GM21737 (cell line): ENCODE measurements at regions not wholly inside any gene's neighbourhood (a gene's known extent, or its start where the extent isn't known, plus 50 kb on each side); places are given as distances from the start of the nearest gene placed in this dataset.

Experiments used
- ATAC-seq: cut with Tn5 transposase; IDR thresholded peaks from one replicate; pipeline ENCODE4 v1.9.1; 2021; ENCODE audit warnings: mild to moderate bottlenecking, moderate library complexity; ENCODE audit not compliant: unreplicated experiment

DNA sequence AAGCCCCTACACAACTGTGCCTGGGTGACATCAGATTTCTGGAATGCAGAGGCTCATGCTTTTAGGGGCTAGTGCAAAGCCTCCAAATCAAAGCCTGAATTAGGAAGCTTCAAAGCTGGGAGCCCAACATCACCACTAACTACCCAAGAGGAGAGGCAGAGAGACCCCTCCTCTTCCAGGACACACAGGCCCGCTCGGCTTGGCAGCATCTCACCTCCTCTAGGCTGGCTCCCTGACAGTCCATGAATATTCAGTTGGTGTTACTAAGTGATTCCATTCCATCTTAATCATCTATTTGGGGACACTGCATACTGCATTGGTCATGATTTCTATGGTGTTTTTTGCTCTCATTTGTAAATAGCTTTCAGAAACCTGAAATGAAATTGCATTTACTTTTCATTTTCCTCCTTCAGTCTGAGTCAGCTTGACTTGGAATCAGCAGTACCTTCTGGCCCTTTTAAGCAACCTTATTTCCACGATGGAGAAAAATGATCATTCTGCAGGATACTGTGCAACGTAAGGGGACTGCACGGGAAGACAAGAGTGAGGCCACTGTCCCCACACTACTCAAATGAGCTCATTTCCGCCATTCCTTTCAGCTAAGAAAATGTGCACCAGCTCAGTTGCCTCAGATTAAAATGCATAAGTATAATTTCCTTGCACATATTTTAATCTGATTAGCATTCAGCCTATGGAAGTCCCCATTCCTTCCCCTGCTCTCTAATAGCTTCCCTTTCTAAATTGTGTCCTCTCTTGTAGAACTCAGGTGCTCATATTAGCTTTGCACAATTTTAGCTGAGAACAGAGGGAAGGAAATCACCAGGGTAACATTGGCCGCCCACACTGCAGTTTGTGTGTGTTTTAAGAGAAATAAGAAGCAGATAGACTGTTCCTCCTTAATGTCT lies 219.9 kb downstream of the RFC3 start:
- ATAC-seq: no peak

DNA sequence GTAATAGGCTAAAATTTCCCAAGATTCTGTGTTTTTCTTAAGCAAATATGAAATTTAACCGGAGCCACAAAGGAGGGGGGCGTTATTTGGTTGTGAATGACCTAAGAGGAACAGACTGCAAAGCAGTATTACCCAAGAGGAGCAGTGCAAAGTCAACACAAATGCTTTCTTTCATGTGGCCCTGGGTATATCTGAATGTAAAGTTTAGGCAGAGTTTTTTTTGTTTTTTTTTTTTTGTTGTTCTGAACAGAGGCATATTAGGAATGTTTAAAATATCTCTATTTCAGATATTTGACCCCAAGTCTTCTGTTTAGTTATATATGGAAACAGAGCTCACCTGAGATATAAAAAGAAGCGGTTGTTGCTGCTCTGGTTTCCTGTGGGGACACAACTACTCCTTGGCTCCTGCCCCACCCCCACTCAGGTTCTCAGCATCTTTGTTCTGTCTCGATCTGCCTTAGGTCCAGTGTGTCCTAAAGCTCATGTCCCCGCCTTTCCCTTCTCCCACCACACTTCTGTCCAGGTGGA lies 220.7 kb downstream of the RFC3 start:
- no peak for ATAC-seq

DNA sequence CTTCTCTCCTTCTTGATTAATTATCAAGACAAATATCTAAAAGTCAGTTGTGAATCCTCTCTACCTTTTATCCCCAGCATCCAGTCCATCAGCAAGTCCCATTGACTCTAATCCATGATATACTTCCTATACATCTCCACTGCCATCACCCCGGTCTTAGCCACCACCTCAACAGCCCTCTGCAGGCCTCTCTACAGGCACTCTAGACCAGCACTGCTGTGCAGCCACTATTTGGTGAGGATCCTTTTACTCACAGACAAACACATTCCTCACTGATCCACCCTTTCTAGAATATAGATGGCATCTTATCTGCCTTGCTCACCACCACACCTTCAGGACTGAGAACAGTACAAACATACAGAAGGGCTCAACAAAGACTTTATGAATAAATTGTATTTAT lies 221.7 kb downstream of the RFC3 start:
- no peak for ATAC-seq

DNA sequence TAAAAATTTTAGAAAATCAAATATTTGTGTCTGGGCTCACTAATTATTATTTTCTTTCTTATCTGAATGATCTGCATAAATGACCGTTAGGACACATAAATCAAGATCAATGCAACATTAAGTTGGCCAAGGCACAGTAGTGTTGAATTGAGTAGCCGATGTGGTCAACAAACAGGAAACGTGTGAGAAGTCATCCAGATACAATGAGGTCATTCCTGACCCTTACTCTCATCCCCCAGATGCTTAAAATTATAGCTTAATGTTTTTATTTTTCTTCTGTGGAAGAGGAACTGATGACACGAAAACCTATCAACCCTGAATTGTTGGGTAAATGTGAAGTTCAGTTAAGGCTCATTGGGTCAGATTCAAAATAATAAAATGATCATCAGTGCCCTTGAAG lies 222.9 kb downstream of the RFC3 start:
- ATAC-seq: no peak

DNA sequence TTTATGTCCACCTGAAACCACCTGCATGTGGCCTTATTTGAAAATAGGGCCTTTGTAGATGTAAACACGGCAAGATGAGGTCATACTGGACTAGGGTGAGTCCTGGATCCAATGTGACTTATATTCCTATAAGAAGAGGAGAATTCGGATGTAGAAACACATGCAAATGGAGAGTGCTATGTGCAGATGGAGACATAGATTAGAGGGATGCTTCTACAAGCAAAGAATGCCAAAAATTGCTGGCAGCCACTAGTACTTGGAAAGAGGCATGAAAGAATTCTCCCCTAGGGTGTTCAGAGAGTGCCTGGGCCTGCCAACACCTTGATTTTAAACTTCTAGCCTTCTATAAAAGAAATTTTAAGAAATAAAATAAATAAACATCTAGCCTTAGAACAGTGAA lies 226.1 kb downstream of the RFC3 start:
- no peak for ATAC-seq

DNA sequence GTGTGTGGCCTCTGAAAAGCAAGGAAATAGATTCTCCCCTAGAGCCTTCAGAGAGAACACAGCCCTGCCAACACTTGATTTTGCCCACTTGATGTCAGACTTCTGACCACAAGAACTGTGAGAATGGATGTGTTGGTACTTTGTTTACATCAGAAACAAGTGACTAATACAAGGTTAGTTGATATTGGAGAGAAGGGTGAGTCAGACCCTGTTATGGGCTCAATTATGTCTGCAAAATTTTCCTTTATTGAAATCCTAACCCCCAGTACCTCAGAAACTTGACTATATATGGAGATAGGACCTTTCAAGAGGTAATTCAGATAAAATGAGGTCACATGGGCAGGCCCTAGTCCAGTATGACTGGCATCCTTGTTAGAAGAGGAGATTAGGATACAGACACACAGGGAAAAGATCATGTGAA lies 226.7 kb downstream of the RFC3 start:
- ATAC-seq: no peak

DNA sequence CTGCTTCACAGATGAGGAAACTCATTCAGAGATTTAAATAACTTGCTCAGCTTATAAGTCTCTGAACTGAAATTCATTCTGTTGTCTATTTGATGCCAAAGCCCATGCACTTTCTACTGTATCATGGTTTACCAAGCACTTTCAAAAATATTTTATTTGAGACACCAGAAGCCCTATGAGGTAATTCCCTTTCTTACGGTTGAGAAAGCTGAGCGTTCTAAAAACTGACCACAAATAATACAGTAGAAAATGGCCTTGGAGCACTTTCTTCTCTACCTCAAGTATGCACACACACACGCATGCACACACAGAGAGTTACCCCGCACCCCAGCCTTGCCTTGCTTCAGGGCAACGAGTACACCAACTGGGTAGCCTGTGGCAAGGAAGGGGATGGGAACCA lies 228.5 kb downstream of the RFC3 start:
- no peak for ATAC-seq

DNA sequence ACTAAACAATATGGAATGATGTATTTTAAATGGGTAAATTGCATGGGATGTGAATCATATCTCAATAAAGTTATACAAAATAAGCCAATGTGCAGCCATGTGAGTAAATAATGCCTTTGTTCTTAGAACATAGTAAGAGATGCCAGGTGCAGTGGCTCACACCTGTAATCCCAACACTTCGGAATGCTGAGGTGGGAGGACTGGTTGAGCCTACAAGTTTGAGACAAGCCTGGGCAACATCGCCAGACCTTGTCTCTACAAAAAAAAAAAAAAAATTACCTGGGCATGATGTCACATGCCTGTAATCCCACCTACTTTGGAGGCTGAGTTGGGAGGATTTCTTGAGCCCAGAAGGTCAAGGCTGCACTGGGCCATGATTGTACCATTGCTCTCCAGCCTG lies 230.7 kb downstream of the RFC3 start:
- ATAC-seq: no peak

DNA sequence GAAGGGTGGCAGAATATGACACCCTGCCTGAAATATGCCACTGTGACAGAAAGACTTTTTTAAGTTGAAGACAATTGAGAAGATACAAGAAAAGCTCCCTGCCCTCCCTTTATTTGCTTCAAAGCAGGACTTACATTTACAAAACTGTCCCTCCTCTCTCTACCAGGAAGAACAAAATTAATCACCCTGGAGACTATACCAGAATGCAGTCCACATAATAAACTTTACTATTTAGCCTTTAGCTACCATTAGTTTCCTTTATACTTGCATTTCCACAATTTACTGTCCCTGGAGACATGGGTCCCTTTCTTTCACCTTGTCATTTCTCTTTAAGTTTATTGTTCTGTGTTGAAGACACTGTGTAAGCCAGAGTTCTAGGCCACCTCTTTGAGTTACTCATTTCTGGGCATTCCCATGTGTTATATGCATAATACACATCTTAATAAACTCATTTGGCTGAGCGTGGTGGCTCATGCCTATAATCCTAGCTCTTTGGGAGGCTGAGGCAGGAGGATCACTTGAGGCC lies 238.8 kb downstream of the RFC3 start:
- ATAC-seq: no peak

DNA sequence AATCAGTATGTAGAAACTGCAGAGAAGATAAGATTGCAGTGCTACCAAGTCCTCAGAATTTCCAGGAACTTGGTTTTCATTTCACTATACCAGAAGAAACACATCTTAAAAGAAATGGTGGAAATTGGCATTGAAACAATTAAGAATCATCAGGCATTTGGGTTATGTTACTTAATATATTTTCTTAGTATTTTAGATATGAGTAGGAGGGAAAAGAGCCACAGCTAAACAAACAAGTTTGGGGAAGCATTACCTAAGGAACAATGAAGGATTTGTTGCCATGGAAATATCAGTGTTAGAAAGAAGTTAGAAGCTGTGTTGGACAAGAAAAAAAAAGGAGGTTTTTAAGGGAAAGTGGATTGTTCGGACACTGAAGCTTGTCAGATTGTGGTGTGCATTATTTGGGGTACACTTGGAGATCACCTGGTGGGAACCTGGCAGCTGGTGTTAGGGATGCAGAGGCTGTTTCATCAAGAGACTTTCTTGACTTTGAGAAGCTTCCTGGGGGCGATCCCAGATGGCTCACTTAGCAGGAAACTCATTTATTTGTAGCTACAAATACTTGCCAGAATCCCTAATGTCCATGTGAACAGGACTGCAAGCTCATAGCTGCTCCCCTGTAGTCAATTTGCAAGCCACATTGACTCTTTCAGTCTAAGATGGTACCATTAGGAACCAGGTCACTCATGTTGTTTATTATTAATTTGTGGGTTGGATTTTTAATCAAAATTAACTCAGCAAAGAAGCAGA lies 246.7 kb downstream of the RFC3 start:
- no peak for ATAC-seq

DNA sequence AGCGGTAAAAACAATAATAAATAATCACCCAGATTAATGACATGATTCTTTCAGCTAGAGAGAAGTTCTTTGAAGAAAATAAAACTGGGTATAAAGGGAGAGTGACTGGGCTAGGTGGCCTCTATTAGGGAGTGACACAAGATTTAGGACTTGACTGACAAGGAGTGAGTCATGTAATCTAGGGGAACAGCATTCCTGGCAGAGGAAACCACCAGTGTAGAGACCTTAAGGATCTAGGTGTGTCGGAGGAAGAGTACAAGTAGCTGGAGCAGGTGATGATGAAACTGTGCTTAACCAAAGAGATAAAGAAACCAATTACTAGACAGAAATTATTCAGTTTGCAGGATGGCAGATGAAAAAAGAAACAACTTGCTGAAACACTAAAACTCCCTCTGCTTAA lies 248.0 kb downstream of the RFC3 start:
- no peak for ATAC-seq

DNA sequence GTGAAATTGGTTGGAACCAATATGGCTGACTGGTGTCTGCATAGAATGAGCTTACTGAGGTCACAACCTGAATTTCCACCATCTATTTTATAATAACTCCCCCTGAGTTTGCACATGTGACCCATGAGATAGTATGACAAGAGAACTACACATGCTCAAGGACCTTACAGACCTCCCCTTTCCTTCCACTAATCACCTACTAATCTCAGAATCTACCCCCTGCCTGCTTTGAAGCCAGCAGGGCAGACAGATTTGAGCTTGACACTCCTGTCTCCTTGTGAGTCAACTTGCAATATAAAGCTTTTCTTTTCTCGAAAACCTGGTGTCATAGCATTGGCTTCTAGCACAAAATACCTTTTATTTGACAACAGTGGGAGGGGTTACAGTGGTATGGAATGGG lies 248.4 kb downstream of the RFC3 start:
- ATAC-seq: no peak

DNA sequence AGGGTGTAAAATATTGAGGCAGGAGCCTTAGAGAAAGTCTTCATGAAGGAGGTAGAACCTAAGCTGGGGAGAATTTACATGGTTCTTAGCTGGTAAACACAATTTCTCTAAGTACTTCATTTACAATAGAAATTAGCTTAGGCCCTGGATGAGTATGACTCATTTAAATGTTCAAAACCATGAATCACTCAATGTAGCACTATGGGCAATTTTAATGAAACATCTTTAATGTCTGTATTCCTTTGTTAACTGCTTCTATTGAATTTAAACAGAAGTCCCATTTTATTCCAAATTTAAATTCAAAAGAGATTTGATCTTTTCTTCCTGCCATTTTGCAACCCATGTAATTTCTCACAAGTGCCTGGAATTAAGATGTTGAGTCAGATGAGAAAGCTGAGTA lies 252.1 kb downstream of the RFC3 start:
- no peak for ATAC-seq

DNA sequence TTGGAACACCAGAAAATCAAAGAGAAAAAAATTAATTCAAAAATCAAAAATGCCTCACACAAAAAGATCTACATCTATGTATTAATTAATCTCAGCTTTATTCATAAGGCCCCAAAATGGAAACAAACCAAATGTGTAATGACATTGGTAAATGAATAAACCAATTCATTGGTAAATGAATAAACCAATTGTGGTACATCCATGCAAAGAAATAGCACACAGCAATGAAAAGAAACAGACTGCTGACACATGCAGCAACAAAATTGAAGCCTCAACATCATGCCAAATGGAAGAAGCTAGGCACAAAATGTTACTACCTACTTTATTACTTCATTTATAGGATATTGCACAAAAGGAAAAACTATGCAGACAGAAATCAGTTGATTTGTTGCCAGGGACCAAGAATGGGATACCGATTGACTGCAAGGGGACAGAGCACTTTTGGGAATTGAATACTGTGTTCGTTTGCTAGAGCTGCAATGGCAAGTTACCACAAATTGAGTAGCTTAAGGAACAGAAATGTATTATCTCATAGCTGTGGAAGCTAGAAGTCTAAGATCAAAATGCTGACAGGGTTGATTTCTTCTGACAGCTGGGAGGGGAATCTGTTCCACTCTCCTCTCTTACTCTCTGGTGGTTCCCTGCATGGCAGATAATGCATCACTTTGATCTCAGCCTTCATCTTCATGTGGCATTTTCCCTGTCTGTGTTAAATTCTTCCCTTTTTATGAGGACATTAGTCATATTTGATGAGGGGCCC lies 252.8 kb downstream of the RFC3 start:
- no peak for ATAC-seq

DNA sequence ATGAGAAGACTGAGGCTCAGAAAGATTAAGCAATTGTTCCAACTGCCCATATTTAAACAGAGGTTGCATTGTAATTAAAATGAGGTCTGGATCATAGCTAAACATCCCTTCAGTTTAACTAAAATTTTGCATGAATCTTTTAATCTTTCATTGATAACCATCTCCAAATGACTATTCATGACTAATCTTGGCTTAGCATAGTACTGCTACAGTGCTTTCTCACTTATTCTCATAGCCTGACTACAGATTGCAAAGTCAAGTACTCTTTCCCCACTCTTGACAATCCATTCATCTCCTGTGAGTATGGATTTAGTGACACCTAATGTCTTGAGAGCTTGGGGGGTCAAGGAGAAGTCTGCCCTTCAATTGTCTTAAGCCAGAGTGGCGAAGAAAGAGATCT lies 258.4 kb downstream of the RFC3 start:
- no peak for ATAC-seq

DNA sequence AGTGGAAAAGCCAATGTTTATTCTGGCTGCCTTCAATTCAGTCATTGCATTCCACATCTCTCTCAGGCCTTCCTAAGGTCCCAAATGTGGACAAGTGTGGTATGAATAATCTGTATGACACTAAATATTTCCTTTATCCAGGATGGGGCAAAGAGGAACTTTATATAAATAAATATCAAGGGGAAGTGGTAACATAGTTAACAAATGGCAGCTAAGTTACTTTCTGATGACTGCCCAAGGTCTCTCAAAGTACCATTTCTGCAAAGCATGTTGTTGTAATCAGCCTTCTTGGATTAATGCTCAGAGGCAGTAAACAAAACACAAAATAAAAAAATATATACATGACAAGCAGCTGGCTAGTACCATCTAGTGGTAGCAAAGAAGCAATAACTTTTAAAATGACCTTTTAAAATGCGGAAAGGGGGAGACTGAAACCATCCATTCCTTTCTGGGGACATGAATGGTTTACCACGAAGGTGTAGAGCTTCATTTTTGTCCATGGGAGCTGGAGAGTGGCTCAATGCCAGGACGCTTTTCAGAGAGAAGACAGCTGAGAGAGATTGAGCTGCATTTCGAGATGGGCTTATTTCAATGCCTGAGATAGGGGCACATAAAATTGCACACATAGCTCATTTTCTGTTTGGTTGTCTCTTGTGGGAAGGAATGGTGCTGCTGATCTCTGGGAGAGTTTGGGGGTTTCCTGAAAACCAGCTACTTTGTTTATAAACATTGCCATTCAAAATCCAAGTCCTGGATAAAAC lies 259.2 kb downstream of the RFC3 start:
- ATAC-seq: no peak

DNA sequence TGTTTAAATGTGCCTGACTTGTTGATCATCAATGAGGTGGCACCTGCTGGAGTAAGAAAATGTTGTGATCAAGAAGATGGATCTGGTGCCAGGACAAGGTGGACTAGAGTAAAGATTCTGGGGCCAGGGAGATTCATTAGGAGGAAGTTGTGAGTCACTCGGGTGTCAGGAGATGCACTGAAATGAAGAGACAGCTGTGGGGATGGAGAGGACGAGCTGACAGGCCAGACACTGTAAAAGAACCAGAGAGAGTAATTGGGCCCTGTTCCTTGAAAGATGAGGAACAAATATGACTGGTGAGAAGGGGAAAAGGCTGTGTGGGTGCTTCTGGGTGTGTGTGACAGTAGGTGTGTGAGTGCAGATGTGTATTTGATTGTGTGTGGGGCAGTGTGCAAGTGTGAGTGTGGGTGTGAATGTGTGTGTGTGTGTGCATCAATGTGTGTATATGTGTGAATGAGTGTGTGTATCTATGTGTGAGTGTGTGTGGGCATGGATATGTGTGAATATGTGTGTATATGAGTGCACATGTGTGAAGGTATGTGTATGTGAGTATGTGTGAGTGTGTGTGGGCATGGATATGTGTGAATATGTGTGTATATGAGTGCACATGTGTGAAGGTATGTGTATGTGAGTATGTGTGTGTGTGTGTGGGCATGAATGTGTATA lies 260.5 kb downstream of the RFC3 start:
- ATAC-seq: no peak

DNA sequence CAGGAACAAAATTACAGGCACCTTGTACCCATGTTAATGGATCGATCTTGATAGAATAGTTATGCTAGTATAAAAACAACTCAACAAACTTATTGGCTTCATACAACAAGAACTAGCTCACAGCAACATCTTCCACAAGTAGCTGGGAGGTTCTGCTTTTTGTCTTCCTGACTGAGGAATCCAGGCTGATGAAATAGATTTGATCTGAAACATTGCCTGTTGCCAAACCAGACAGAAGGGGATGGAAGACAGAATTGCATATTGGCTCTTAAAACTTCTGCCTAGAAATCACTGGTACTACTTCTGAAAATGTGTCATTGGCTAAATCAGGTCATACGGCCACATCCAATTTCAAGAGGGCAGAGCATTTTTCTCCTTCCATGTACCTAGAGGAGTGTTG lies 267.3 kb downstream of the RFC3 start:
- no peak for ATAC-seq

DNA sequence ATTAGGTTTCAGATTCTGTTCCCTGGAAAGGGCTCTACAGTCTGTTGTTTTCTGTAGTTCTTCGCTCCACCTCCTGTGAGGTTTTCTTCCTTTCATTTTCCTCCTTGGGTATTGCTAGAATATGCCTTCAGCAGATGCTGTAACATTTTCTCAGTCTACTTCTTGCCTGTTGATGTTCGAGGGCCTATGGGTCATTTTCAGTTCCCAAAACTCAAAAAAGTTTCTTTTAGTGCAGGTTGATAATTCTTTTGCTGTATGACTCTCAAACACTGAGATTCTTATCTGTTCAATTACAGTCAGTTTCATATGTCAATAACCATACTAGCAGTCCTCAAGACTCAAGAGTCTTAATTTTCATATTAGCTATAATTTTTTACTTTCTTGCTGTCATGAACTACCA lies 268.3 kb downstream of the RFC3 start:
- no peak for ATAC-seq

DNA sequence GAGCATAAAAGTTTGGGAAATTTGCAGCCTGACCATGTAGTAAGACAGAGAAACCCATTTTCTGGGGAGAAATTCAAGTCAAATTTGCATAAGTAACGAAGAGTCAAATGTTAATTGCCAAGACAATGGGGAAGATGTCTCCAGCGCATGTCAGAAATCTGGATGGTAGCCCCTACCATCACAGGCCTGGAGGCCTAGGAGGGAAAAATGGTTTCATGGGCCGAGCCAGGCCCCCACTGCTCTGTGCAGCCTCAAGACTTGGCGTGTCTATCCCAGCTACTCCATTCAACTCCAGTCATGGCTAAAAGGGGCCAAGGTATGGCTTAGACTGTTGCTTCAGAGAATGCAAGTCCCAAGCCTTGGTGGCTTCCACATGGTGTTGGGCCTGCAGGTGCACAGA lies 269.8 kb downstream of the RFC3 start:
- ATAC-seq: no peak
